ENCODE measurements at regions not wholly inside any gene's neighbourhood (a gene's known extent, or its start where the extent isn't known, plus 50 kb on each side); places are given as distances from the start of the nearest gene placed in this dataset.

DNA sequence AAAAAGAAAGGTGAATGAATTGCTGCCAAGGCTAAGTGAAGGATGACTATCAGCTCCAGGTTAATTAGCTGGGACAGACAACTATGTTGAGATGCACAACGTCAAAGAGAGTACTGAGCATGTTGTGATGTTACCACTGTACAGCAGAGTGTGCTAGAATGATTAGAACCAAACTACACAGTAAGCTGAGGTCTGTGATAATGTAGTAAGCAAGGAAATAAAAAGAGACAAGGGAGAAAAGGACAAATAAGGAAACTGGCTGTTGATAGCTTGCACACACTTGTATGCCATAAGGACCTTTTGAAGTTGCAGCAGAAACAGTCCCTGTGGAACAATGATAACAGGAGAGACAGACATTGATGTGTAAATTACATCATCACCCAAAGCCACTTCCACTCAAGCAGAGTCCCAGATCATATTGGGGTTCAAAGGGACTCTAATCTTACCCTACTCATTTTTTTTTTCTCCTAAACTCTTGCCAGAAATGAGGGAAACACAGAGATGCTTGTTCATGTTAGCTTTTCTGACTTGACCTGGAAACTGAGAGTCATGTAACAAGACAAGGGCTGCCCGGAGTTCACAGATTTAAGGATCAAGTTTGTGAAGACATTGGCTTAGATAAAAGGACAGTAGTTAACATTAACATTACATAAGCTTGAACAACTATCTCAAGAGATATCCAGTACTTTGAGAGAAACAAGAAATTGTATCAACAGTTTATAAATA is 189.9 kb downstream of the CENPW start:
- no peak for TF ChIP-seq POLR2A (IDR thresholded peaks at IDR 0.05)
- TF ChIP-seq CTCF (IDR thresholded peaks at IDR 0.05), result no peak
- H3K4me1 ChIP-seq, result peaks cover 11% of the 10 kb centered on the region
- H3K4me3 ChIP-seq, result no peak overlapping the region
- intact Hi-C loops (cut with DNase I), result no loop called here
- no peak for DNase-seq
- peak; percentile 33 for ATAC-seq
- no peak overlapping the region for H3K27ac ChIP-seq
- no peaks in the 10 kb centered on the region for H3K27me3 ChIP-seq
- 43 to 49% methylated on average over 2 of the region's 2 CpGs for WGBS, 2 donors
- H3K36me3 ChIP-seq (replicated peaks in 1 of 2; ENCODE audit: insufficient read depth in 1 of 2, low read depth in 2 of 2), result no peaks in the 10 kb centered on the region
- H3K9me3 ChIP-seq, result no peaks in the 10 kb centered on the region

- Histone ChIP-seq H3K4me3 (no peak overlapping the region), H3K27me3 (no peaks in the 10 kb centered on the region), H3K9me3 (no peaks in the 10 kb centered on the region), H3K27ac (peak overlapping the region in 1 of 4 donors; percentile 34), H3K36me3 (replicated peaks in 1 of 2; ENCODE audit: insufficient read depth in 1 of 2, low read depth in 2 of 2) (no peaks in the 10 kb centered on the region), H3K4me1 (peaks cover 11% of the 10 kb centered on the region)
- TF ChIP-seq CTCF (IDR thresholded peaks at IDR 0.05), result no peak
- no peak for TF ChIP-seq POLR2A (IDR thresholded peaks at IDR 0.05)
- intact Hi-C loops (cut with DNase I), result no loop called here
- no peak for ATAC-seq
- DNase-seq, result no peak
Observed at GRCh38 chr6:126530775-126531174, 190.9 kb downstream of the CENPW start.

- H3K4me1 ChIP-seq, result peaks cover 11% of the 10 kb centered on the region
- no peaks in the 10 kb centered on the region for H3K27me3 ChIP-seq
- H3K4me3 ChIP-seq, result no peak overlapping the region
- H3K9me3 ChIP-seq, result no peaks in the 10 kb centered on the region
- DNase-seq (no peak), ATAC-seq (no peak)
- H3K27ac ChIP-seq, result peak overlapping the region in 1 of 4 donors; percentile 11
- intact Hi-C loops (cut with DNase I), result no loop called here
- no peak for TF ChIP-seq CTCF (IDR thresholded peaks at IDR 0.05)
- TF ChIP-seq POLR2A (IDR thresholded peaks at IDR 0.05), result no peak
- no peaks in the 10 kb centered on the region for H3K36me3 ChIP-seq (replicated peaks in 1 of 2; ENCODE audit: insufficient read depth in 1 of 2, low read depth in 2 of 2)
Observed at GRCh38 chr6:126531286-126531685, 191.4 kb downstream of the CENPW start.

- no peak for TF ChIP-seq POLR2A (IDR thresholded peaks at IDR 0.05)
- no peak for TF ChIP-seq CTCF (IDR thresholded peaks at IDR 0.05)
- H3K4me3 ChIP-seq, result no peak overlapping the region
- no peaks in the 10 kb centered on the region for H3K27me3 ChIP-seq
- peaks cover 11% of the 10 kb centered on the region for H3K4me1 ChIP-seq
- 46 to 76% methylated on average over 1 of the region's 1 CpG for WGBS, 2 donors
- H3K9me3 ChIP-seq, result no peaks in the 10 kb centered on the region
- H3K27ac ChIP-seq, result no peak overlapping the region
- no peaks in the 10 kb centered on the region for H3K36me3 ChIP-seq (replicated peaks in 1 of 2; ENCODE audit: insufficient read depth in 1 of 2, low read depth in 2 of 2)
- DNase-seq (no peak), ATAC-seq (no peak)
- intact Hi-C loops (cut with DNase I), result no loop called here
Observed at GRCh38 chr6:126531840-126532239, 191.9 kb downstream of the CENPW start.

DNA sequence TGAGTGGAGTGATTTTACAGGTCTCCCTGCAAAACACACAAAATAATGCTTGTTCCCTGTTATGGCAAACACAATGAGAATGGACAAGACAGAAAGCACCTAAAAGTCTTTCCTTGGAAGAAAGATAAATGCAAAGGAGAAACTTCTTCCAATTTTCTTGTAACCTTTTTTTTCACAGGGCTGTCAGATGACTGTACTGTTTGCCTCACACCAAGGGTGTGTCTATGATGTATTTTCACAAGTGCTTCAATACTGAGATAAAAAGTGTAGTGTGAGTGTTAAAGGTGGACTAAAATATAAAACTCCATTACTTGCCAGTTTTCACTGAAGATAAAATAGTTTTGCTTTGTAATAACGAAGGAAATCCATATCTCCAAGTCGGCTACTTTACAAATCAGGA is 194.5 kb downstream of the CENPW start:
- Histone ChIP-seq H3K27ac (no peak overlapping the region), H3K36me3 (replicated peaks in 1 of 2; ENCODE audit: insufficient read depth in 1 of 2, low read depth in 2 of 2) (no peaks in the 10 kb centered on the region), H3K9me3 (no peaks in the 10 kb centered on the region), H3K27me3 (no peaks in the 10 kb centered on the region), H3K4me3 (no peak overlapping the region), H3K4me1 (peaks cover 11% of the 10 kb centered on the region)
- WGBS, 2 donors, result 69 to 81% methylated on average over 2 of the region's 2 CpGs
- intact Hi-C loops (cut with DNase I), result no loop called here
- TF ChIP-seq CTCF (IDR thresholded peaks at IDR 0.05) (no peak), POLR2A (IDR thresholded peaks at IDR 0.05) (no peak)
- no peak for DNase-seq
- no peak for ATAC-seq

Data from body of pancreas (tissue), 4 donors.